ENCODE measurements at regions not wholly inside any gene's neighbourhood (a gene's known extent, or its start where the extent isn't known, plus 50 kb on each side); places are given as distances from the start of the nearest gene placed in this dataset.

DNA sequence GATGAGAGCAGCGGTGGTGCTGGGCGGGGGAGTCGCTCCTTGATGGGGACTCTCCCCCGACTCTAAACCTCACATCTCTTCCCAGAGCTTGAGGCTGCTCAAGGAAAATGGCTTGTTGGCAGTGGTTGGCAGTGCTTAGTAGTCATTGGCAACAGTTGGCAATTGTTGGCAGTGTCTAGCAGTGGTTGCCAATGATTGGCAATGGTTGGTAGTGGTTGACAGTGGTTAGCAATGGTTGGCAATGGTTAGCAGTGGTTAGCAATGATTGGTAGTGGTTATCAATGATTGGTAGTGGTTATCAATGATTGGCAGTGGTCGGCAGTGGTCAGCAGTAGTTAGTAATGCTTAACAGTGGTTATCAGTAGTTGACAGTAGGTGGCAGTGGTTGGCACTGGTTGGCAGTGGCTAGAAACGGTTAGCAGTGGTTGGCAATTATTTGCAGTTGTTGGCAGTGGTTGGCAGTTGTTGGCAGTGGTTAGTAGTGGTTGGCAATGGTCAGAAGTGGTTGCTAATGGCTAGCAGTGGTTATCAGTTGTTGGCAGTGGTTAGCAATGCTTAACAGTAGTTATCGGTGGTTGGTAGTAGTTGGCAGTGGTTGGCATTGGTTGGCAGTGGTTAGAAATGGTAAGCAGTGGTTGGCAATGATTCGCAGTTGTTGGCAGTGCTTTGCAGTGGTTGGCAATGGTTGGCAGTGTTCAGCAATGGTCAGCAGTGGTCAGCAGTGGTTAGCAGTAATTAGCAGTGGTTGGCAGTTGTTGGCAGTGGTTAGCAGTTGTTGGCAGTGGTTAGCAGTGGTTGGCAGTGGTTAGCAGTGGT, 85.4 kb upstream of the OTOS start:
- DNase-seq (ENCODE audit: low spot score), result peak; percentile 36

GRCh38 chr2:240226672-240227537, 86.4 kb upstream of the OTOS start:
- no peak for DNase-seq (ENCODE audit: low spot score)

- no peak for DNase-seq (ENCODE audit: low spot score)
Observed at GRCh38 chr2:240227538-240228428, 87.3 kb upstream of the OTOS start.

DNA sequence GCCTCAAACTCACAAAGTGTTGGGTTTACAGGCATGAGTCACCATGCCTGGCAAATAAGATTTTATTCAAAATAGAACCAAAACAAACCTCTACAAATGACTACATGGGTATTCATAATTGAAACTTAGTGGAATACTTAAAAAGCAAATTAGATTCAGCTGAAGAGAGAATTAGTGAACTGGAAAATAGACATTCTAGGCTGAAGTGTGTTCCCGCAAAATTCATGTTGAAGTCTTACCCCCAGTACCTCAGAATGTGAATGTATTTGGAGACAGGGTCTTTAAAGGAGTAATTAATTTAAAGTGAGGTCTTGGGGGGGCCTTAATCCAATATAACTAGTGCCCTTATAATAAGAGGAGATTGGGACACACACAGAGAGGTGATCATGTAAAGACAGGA, 88.5 kb upstream of the OTOS start:
- no peak for DNase-seq (ENCODE audit: low spot score)

DNA sequence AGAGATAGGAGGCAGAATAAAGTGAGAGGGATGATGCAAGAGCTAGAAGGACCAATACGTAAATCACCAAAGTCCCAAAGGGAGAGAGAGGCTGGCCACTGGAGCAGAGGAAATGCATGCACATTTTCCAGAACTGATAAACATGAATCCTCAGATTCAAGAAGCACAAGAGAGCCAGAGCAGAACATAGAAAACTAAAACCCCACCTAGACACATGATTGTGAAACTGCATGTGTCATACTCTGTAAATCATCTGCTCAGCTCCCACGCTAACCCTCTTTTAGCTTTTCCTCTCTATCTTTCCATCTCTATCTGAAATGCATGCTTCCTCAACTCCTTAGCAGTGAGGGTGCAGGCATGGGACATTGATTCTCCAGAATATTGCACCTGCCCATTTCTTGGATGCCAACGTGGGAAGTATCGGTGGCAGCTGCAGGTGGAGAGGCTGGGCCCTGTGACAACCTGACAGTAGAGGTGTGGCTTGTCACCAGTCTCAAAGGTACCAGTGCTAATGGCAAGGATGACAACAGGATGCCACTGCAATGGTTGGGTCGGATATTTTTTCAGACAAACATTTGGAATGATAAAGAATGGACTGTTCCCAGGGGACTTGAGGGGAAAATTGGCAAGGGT, 89.3 kb upstream of the OTOS start:
- DNase-seq (ENCODE audit: low spot score), result peak; percentile 12

DNA sequence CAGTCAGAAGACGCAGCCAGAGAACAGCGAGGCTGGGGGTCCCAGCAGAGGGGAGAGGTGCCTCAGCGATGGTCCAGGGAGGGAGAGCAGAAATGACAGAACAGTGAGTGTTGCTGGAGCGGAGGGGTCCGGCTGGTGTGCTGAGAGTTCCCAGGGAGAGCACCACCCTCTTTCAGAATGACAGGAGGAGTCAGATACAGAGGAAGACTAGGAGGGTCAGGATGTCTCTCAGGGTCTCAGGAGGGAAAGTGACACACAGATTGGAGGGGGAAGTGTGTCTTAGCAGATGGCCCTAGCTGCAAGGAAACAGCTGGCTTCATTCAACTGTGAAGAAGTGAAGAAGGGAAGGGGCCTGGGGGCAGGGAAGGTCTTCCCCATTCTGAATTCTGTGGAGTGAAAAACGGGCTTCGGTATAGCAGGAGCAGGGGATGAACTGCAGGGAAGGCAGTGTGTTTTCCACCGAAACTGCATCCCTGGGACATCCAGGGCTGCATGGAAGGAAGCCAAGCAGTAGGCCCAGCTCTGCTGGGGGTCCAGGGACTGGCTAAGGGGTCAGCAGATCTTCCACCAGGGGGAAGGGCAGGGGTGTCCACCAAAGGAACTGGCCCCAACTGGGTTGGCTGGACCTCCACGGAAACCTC, 90.0 kb upstream of the OTOS start:
- DNase-seq (ENCODE audit: low spot score), result no peak

- DNase-seq (ENCODE audit: low spot score), result no peak
Observed at GRCh38 chr2:240231838-240232244, 91.4 kb upstream of the OTOS start.

GRCh38 chr2:240232264-240232915, 91.9 kb upstream of the OTOS start:
- DNase-seq (ENCODE audit: low spot score), result no peak

GRCh38 chr2:240232961-240233884, 92.8 kb upstream of the OTOS start:
- peak; percentile 72 for DNase-seq (ENCODE audit: low spot score)

- no peak for DNase-seq (ENCODE audit: low spot score)
Observed at GRCh38 chr2:240233885-240234502, 93.5 kb upstream of the OTOS start.

DNA sequence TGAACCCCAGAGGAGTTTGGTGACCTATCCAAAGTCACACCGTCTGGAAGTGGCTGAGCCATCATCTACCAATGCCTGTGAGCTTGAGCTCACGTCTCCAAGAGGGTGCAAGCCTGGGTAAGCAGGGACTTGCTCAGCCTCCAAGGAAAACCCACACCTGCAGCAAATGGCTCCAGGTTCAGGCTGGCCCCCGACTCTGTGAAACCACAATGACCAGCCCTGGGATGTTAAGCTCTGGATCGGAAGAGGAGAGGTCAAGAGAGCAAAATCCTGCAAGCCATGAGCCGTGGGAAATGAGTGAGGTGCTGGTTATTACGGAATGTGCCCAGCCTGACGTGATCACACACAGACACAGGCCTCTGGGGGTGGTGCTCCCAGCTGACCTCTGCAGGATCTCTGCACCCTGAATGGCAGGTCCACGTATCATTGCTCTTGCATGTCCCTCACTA, 94.1 kb upstream of the OTOS start:
- DNase-seq (ENCODE audit: low spot score), result no peak

GRCh38 chr2:240235149-240235803, 94.8 kb upstream of the OTOS start:
- no peak for DNase-seq (ENCODE audit: low spot score)

DNA sequence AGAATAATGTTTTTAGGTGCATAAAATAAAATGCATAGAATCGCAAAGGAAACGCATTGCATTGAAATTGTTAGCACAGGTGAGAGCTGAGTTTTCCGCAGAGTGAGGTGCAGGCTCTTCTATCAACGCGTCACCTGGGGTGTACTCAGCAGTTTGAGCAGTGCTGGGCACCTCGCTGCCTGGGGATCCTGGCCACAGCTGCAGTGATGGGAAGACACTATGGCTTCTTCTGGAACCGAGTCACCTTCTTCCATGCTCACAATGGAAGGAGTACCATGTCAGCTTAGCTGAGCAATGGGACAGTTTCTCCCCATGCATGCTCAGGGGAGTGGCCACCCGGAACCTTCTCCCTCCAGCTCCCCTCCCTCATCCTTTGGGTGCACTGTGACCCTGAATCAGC, 95.4 kb upstream of the OTOS start:
- DNase-seq (ENCODE audit: low spot score), result no peak

GRCh38 chr2:240236217-240237111, 96.0 kb upstream of the OTOS start:
- no peak for DNase-seq (ENCODE audit: low spot score)

DNA sequence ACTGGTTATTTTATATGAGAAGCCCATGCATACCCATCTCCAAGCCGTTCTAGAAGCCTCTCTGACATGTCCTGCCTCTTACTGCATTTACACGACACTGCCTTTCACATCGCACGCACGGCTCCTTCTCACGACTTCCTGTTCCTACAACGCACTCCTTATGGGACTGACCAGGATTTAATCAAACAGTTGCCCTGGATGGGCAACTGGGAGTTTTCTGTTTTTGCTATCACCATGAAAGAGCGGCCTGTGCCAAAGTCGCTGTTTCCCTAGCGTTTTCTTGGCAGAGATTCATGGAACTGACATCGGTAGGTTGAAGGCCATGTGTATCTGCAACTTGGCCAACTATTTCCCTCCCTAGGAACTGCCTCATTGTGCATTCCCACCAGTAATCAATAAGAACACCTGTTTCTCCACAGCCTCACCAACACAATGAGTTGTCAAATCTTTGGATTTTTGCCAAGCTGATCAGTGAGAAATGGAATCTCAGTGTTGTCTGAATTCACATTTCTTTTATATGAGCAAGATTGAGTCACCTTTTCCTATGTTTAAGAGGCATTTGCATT, 97.2 kb upstream of the OTOS start:
- DNase-seq (ENCODE audit: low spot score), result no peak

- DNase-seq (ENCODE audit: low spot score), result no peak
Observed at GRCh38 chr2:240238201-240238600, 97.7 kb upstream of the OTOS start.

GRCh38 chr2:240238786-240239185, 98.3 kb upstream of the OTOS start:
- no peak for DNase-seq (ENCODE audit: low spot score)
